OCI-LY3 (cell line): ENCODE measurements at regions not wholly inside any gene's neighbourhood (a gene's known extent, or its start where the extent isn't known, plus 50 kb on each side); places are given as distances from the start of the nearest gene placed in this dataset.

Experiments used
- EZH2phosphoT487 ChIP-seq: fragments of 200-600 bp; shearing (Covaris generic); IDR thresholded peaks from 2 replicates; pipeline ENCODE4 v1.6.1; 2018; ENCODE audit warnings: antibody characterized with exemption, mixed run types, low read depth
- TF ChIP-seq, protein P1 (sequence below): fragments of 200-600, 300-600 bp; sonication (generic); IDR thresholded peaks from 2 replicates; pipeline ENCODE4 v1.5.1; 2014; ENCODE audit warnings: antibody characterized with exemption, low read length, low read depth

DNA sequence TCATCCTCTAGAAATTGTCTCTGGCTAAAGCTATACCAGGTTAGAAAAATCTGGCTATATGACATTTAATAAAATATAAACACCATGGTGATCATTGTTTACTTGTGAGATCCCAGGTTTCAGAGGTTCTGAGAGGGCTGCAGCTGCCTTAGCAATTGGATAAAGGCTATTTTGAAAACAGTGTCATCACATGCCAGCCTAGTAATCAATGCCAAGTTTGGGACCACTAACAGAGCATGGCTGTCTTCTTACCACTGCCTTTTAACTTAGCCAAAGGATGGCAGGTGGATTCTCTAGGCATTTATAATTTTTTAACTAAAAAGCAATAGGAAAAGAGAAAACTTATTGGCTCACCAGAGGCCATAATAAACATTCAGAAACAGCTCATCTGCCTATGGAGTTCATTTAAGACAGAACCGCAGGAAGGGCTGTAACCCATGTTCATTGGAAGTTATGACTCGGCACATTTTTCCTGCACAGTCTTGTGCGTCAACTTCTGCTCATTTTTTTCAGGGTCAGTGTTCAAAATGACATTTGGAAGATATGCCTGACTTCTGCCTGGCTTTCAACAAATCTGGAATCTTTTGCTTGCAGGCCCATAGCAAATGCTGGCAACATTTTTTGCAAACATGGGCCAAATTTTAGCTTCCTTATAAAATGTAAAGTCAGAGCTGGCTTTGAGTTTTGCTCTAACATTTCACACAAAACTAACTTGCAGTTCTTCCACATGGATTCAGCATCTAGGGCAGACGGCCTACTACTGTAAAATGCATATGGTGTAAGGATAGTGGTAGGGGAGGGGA, 476.0 kb upstream of the TBL1XR1 start:
- TF ChIP-seq, protein P1, sequence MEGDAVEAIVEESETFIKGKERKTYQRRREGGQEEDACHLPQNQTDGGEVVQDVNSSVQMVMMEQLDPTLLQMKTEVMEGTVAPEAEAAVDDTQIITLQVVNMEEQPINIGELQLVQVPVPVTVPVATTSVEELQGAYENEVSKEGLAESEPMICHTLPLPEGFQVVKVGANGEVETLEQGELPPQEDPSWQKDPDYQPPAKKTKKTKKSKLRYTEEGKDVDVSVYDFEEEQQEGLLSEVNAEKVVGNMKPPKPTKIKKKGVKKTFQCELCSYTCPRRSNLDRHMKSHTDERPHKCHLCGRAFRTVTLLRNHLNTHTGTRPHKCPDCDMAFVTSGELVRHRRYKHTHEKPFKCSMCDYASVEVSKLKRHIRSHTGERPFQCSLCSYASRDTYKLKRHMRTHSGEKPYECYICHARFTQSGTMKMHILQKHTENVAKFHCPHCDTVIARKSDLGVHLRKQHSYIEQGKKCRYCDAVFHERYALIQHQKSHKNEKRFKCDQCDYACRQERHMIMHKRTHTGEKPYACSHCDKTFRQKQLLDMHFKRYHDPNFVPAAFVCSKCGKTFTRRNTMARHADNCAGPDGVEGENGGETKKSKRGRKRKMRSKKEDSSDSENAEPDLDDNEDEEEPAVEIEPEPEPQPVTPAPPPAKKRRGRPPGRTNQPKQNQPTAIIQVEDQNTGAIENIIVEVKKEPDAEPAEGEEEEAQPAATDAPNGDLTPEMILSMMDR, result no peak
- no peak for TF ChIP-seq EZH2phosphoT487
